B cell (primary cell): ENCODE measurements at regions not wholly inside any gene's neighbourhood (a gene's known extent, or its start where the extent isn't known, plus 50 kb on each side); places are given as distances from the start of the nearest gene placed in this dataset.

Experiments
- ATAC-seq: fragments of 200-7000 bp; cut with Tn5 transposase; one replicate; pipeline ENCODE4 v1.10.0; 2021; ENCODE audit warnings: low read depth, mild to moderate bottlenecking, moderate number of reproducible peaks, moderate library complexity
- CTCF ChIA-PET: fragments of 350-600 bp; sonication (Branson Sonifier 250); formaldehyde crosslinking; loops from one replicate; lab custom pipeline; 2021; ENCODE audit warnings: antibody characterized with exemption, inconsistent platforms; lab: Charles Lee
- POLR2A ChIA-PET: fragments of 350-600 bp; sonication (Branson Sonifier 250); formaldehyde crosslinking; loops from one replicate; lab custom pipeline; 2021; ENCODE audit warnings: antibody characterized with exemption; lab: Charles Lee
- DNase-seq: peaks from one replicate; pipeline ENCODE4 v3.0.0; 2013
- H2AFZ ChIP-seq: 2 replicates; pipeline ENCODE4 v1.6.1; 2012; ENCODE audit warnings: mild to moderate bottlenecking, low read depth, low read length; ENCODE audit not compliant: insufficient read depth, poor library complexity, severe bottlenecking
- H3K27ac ChIP-seq, 2 donors: 1 replicate in 1 of 2; 2 replicates in 1 of 2; pipeline ENCODE4 v1.5.1; 2012 to 2013; ENCODE audit warnings: low read length in 2 of 2, mild to moderate bottlenecking in 2 of 2, moderate library complexity in 1 of 2
- H3K27me3 ChIP-seq, 4 experiments: fragments of 200-600 bp in 1 of 4; sonication (generic) in 1 of 4; replicated peaks in 1 of 4; 1 replicate in 2 of 4; 2 replicates in 2 of 4; pipeline versions ENCODE4 v1.6.1 to v1.7.0; 2013 to 2016; ENCODE audit warnings: low read length in 3 of 4, mild to moderate bottlenecking in 2 of 4, mixed read lengths in 1 of 4, moderate library complexity in 1 of 4; ENCODE audit not compliant: insufficient read depth in 4 of 4, control insufficient read depth in 3 of 4; ENCODE audit errors: control extremely low read depth in 1 of 4
- H3K36me3 ChIP-seq, 2 experiments: replicated peaks in 1 of 2; 1 replicate in 1 of 2; 2 replicates in 1 of 2; pipeline versions ENCODE4 v1.6.1 to v1.7.1; 2013; ENCODE audit warnings: low read length in 1 of 2; ENCODE audit not compliant: insufficient read depth in 2 of 2, control insufficient read depth in 1 of 2; ENCODE audit errors: control extremely low read depth in 1 of 2, extremely low read depth in 1 of 2
- H3K4me1 ChIP-seq, 2 donors: fragments of 200-600 bp in 1 of 2; sonication (generic) in 1 of 2; 1 replicate in 1 of 2; 2 replicates in 1 of 2; pipeline versions ENCODE4 v1.5.1 to v1.6.1; 2013 to 2017; ENCODE audit warnings: low read length in 2 of 2; ENCODE audit not compliant: control insufficient read depth in 2 of 2, insufficient read depth in 2 of 2
- H3K4me2 ChIP-seq: replicated peaks from 2 replicates; pipeline ENCODE3; 2012; ENCODE audit warnings: mild to moderate bottlenecking, low read depth, low read length; ENCODE audit not compliant: poor library complexity, severe bottlenecking
- H3K4me3 ChIP-seq, 5 experiments: fragments of 200-600 bp in 1 of 5; sonication (generic) in 1 of 5; 1 replicate in 3 of 5; 2 replicates in 2 of 5; pipeline versions ENCODE4 v1.5.1 to v1.7.0; 2011 to 2016; ENCODE audit warnings: low read length in 4 of 5, mild to moderate bottlenecking in 4 of 5, low read depth in 2 of 5, control low read depth in 1 of 5, moderate library complexity in 1 of 5; ENCODE audit not compliant: insufficient read depth in 1 of 5; ENCODE audit errors: control extremely low read depth in 1 of 5, extremely low read depth in 1 of 5
- H3K79me2 ChIP-seq: fragments of 200-600 bp; sonication (generic); one replicate; pipeline ENCODE4 v1.6.0; 2016; ENCODE audit warnings: low read length; ENCODE audit not compliant: control insufficient read depth, insufficient read depth
- H3K9ac ChIP-seq: fragments of 200-600 bp; sonication (generic); 2 replicates; pipeline ENCODE4 v1.6.1; 2017; ENCODE audit warnings: mild to moderate bottlenecking, low read length, moderate library complexity
- H3K9me3 ChIP-seq, 3 donors: one replicate each; pipeline versions ENCODE4 v1.6.1 to v1.7.1; 2013; ENCODE audit warnings: low read length in 2 of 3; ENCODE audit not compliant: control insufficient read depth in 2 of 3, insufficient read depth in 1 of 3; ENCODE audit errors: control extremely low read depth in 1 of 3
- H4K20me1 ChIP-seq: 2 replicates; pipeline ENCODE4 v1.6.0; 2012; ENCODE audit warnings: mild to moderate bottlenecking, low read length; ENCODE audit not compliant: insufficient read depth, control insufficient read depth, poor library complexity, severe bottlenecking
- H3K27ac Mint-ChIP-seq: one replicate; pipeline ENCODE4 v1.8.0; 2021; ENCODE audit warnings: mixed read lengths
- H3K27me3 Mint-ChIP-seq: one replicate; pipeline ENCODE4 v1.8.0; 2021; ENCODE audit warnings: mixed read lengths
- H3K4me1 Mint-ChIP-seq: one replicate; pipeline ENCODE4 v1.8.0; 2021; ENCODE audit warnings: mixed read lengths
- H3K4me3 Mint-ChIP-seq: one replicate; pipeline ENCODE4 v1.8.0; 2021; ENCODE audit warnings: mixed read lengths
- H3K9me3 Mint-ChIP-seq: one replicate; pipeline ENCODE4 v1.8.0; 2022; ENCODE audit warnings: mixed read lengths; ENCODE audit not compliant: insufficient read depth
- CTCF ChIP-seq: fragments of 200-600 bp; IDR thresholded peaks from one replicate; pipeline ENCODE4 v1.8.0; 2022; ENCODE audit warnings: antibody characterized with exemption, mild to moderate bottlenecking
- EZH2 ChIP-seq: IDR thresholded peaks from 2 replicates; pipeline ENCODE4 v1.6.1; 2012; ENCODE audit warnings: borderline replicate concordance, low read depth, mild to moderate bottlenecking, moderate library complexity, low read length; ENCODE audit not compliant: insufficient read depth, poor library complexity, severe bottlenecking
- WGBS: methylation state at CpG from one replicate; pipeline ENCODE4 v1.1.5; 2013; ENCODE audit warnings: missing lambda C conversion rate; ENCODE audit not compliant: insufficient coverage; 5-methylcytosine and 5-hydroxymethylcytosine counted together
- intact Hi-C: fragments of 100-400 bp; cut with micrococcal nuclease; formaldehyde crosslinking; loops from one replicate; pipeline ENCODE4 v1.10.0; 2022

- peaks cover 20% of the 10 kb centered on the region for H3K27me3 Mint-ChIP-seq
- H3K9me3 ChIP-seq = peaks cover 0 to 16% (median 0%) of the 10 kb centered on the region in 3 donors
- H3K9me3 Mint-ChIP-seq = no peaks in the 10 kb centered on the region
- H3K27ac Mint-ChIP-seq = no peak overlapping the region
- no peak overlapping the region for H2AFZ ChIP-seq
- peaks cover 0 to 6% (median 3%) of the 10 kb centered on the region in 4 experiments for H3K27me3 ChIP-seq
- H3K4me2 ChIP-seq = no peak overlapping the region
- no peaks in the 10 kb centered on the region for H4K20me1 ChIP-seq
- no peak overlapping the region for H3K4me3 ChIP-seq
- no peak overlapping the region for H3K9ac ChIP-seq
- POLR2A ChIA-PET = no interaction called here
- ATAC-seq = no peak
- WGBS = 98% methylated on average over 18 of the region's 19 CpGs
- H3K27ac ChIP-seq = no peak overlapping the region
- no peaks in the 10 kb centered on the region for H3K4me1 ChIP-seq
- CTCF ChIA-PET = no interaction called here
- H3K36me3 ChIP-seq = no peaks in the 10 kb centered on the region
- no peak overlapping the region for H3K4me3 Mint-ChIP-seq
- no peak for DNase-seq
- no peaks in the 10 kb centered on the region for H3K4me1 Mint-ChIP-seq
- intact Hi-C loops = no loop called here
- TF ChIP-seq CTCF (no peak), EZH2 (no peak)
- H3K79me2 ChIP-seq = no peaks in the 10 kb centered on the region
Observed at GRCh38 chr11:69232821-69233743, 60.9 kb upstream of the MYEOV start.
